Activated CD4-positive, alpha-beta T cell treated with anti-CD3 and anti-CD28 coated beads for 4 hours (primary cell): ENCODE measurements at regions not wholly inside any gene's neighbourhood (a gene's known extent, or its start where the extent isn't known, plus 50 kb on each side); places are given as distances from the start of the nearest gene placed in this dataset.

Source experiments
- DNase-seq, 2 donors: peaks; one replicate each; pipeline ENCODE4 v3.0.0-alpha.2; 2020

- DNase-seq: no peak
Observed at GRCh38 chr20:40588891-40589290, 100.1 kb downstream of the MAFB start.

- DNase-seq: no peak
Observed at GRCh38 chr20:40587038-40587437, 102.0 kb downstream of the MAFB start.

GRCh38 chr20:40584130-40584809 is 104.8 kb downstream of the MAFB start:
- no peak for DNase-seq

- no peak for DNase-seq
Observed at GRCh38 chr20:40583636-40584035, 105.4 kb downstream of the MAFB start.

- DNase-seq: no peak
Observed at GRCh38 chr20:40583205-40583604, 105.8 kb downstream of the MAFB start.

DNA sequence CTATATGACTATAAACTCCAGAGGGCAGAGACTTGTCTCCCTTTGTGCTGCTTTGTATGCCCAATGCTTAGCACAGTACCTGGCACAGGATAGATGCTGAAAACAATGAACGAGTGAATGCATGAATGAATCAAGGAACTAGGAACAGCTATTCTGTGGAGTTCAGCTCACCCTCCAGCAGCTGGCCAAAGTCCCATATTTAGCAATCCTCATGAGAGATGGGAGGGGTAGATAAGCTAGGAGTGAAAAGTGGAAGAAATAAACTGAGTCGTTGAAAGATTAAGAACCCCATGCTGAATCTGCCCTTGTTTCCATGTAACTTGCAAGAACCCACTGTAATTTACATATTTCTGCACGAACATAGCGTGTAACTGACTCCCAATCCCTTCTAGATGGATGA is 106.5 kb downstream of the MAFB start:
- DNase-seq: no peak

GRCh38 chr20:40579701-40580100 is 109.3 kb downstream of the MAFB start:
- no peak for DNase-seq

GRCh38 chr20:40578961-40579360 is 110.1 kb downstream of the MAFB start:
- DNase-seq: no peak

DNA sequence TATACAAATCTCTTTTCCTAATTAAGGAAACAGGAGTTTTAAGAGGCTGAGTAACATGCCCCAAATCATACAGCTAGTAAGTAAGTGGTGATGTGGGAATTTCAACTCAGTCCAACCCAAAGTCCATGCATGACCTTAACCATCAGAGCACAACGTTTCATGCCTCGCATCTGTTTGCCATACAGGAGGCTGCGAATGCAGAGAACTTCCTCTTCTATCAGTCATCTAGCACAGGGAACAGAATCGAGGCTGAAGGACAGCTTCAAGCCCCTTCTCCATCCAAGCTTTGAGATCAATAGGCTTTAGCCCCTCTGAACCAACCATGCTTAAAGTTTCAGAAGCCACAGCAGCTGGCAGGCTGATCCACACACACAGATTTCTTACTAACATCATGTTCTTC is 113.2 kb downstream of the MAFB start:
- DNase-seq: no peak

DNA sequence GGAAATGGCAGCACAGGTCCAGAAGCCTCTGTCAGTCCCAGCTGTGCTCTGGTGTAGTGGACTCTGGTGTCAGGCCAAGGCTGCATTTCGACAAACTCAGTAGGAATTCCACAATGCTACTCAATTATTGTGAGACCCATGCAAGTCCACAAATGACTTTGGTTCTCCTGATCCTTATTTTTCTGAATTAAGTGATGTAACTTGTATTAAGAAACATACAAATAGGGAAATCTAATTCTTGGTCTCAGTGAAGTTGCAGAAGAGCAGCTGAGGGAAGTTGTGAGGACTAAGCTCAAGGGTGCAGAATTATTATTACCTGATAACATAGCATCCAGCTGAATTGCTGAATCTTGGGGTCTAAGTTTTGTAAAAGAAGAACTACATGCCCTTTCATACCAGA is 116.8 kb downstream of the MAFB start:
- DNase-seq: no peak

DNA sequence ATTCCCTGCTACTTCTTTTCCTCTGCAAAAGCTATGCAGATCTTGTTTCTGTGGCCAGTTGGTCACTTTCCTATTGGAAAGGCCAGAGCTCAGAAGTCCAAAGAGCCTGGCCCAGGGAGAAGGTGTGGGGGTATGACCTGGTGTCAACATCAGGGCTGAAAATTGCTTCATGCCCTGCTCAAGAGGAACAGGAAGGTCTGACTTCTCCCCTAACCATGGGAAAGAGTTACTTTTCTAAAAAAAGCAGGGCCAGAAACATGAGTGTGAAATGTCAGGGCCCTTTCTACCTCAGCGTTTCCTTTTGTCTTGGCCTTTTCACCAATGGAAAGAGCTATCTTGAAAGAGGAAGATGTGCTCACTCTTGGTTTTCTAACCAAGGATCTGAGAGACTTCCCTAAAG is 117.4 kb downstream of the MAFB start:
- no peak for DNase-seq

GRCh38 chr20:40568200-40568599 is 120.8 kb downstream of the MAFB start:
- no peak for DNase-seq

DNA sequence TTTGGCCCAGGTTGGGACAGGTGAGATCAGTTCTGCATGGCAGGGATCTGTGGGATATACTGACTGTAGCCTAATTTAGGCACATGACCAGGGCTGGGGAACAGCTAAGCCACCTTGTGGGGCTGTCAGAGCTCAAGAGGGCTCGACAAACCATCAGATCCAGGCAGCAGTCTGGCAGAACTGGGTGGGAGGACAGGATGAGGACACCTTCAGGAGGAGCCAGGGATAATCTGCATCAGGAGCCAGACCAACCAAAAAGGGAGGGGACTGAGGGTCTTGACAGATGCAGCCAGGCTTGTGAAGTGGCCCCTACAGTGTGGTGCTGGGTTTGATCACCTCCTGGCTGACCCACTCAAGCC is 123.4 kb downstream of the MAFB start:
- no peak for DNase-seq

GRCh38 chr20:40565001-40565681 is 123.9 kb downstream of the MAFB start:
- no peak for DNase-seq

DNA sequence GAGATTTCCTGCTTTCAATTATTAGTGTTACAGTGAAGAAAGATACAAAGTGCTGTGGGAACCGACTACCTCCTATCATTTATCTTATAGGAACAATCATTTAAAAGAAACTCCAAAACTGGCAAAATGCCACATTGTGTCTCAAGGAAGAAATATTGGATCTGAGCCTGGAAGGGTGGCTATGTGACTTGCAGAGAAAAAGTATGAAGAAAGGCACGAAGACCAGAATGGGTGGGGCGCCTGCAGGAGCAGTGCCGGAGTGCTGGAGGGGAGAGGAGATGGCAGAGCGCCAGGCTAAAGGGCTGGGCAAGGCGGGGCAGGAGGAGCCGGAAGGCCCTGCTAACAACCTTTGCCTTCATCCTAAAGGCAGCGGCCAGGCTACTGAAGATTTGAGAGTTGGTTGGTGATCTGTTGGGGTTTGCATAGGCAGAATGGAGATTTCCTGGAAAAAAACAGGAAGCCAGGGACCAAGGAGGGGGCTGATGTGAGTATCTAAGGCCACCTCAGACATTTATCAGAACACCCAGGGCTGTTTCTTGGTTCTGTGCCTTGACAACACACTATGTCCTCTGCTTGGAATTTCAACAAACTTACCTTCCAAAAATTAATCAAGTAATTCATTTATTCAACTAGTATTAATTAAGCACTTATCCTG is 125.6 kb downstream of the MAFB start:
- DNase-seq: no peak

DNA sequence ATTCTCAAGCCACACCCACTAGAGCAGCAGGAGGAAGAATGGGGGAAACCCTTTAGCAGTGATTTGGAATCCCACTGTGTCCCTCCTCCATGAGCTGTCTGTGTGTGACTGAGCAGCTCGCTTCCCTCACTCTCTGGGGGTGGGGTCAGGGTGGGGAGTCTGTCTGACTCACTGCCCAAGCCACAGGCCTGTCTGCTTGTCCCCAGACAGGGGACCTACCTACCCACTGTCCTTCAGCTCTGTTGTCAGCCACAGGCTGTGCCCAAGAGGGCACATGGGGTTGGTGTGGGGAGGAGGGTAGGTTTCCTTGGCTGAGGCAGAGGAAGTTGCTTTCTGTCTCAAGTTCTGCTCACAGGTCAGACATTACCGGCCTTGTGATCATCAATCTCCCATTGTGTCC is 127.0 kb downstream of the MAFB start:
- no peak for DNase-seq

DNA sequence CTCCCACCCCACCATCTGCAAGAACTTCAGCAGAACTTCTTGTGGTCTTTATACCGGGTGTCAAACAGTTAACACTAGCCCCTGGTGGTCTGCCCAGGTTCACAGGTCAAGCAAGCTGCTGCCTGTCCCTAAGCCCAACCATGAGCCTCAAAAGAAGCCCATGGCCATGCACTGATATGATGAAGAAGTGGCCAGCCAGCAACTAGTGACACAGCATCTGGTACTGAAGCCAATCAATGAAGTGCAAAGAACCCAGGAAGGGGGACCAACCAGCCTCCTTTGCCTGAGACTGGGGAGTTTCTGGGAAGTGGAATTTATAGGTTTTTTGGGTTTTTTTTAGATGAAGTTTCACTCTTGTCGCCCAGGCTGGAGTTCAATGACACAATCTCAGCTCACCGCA is 127.8 kb downstream of the MAFB start:
- no peak for DNase-seq

DNA sequence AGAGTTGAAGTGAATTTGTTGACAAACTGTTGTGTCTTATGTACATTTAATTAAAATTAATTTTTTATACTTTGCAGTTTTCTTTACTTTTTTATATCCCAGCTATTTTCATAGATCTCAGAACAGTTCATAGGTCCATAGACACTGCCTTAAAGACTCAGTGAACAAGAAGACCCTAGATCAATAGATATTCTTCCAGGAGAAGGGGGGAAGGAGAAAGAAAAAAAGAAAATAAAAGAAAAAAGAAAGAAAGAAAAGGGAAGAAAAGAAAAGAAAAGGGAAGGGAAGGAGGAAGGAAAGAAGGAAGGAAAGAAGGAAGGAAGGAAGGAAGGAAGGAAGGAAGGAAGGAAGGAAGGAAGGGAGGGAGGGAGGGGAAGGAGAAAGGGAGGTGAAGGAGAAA is 130.8 kb downstream of the MAFB start:
- no peak for DNase-seq

GRCh38 chr20:40551125-40551530 is 137.9 kb downstream of the MAFB start:
- no peak for DNase-seq

- no peak for DNase-seq
Observed at GRCh38 chr20:40547483-40548091, 141.4 kb downstream of the MAFB start.

GRCh38 chr20:40545478-40545877 is 143.6 kb downstream of the MAFB start:
- no peak for DNase-seq

DNA sequence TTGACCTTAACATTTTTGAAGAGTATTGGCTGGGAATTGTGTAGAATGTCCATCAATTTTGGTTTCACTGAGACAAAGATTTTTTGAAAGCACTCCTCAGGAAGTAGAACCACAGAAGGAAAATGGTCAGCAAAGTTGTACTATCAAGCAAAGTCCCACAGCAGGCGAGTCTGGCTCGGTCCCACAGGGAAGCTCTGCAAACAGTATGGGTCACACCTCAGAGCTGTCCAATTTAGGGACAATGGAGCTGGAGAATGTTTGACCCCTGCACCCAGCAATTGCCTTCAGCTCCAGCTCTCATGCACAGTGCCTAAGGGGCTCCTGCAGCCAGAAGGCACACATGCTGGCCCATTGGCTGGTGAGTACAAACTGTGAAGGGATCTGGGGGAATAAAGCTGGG is 147.0 kb downstream of the MAFB start:
- no peak for DNase-seq

DNA sequence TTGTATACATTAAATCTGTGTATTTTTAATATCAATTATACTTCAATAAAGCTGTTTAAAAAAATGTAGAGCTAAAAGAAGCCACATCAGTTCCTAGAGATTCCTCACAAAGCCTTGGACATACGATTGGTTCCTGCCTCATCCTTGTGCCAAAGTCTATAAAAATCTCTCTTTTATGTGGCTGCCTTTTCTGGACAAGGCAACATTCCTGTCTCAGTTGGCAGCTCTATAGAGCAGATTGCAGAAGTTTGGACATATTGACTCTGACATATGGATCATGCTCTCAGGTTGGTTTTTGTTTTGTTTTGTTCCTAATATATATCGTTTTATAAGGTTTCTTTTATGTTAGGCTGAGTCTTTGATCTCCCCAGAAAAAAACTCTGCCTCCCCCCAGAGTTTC is 148.9 kb downstream of the MAFB start:
- no peak for DNase-seq

- DNase-seq: no peak
Observed at GRCh38 chr20:40538131-40538530, 150.9 kb downstream of the MAFB start.
